Activated CD4-positive, alpha-beta T cell treated with anti-CD3 and anti-CD28 coated beads, Interleukin-2, amount 50 U/mL, for 4 hours (primary cell): ENCODE measurements at regions not wholly inside any gene's neighbourhood (a gene's known extent, or its start where the extent isn't known, plus 50 kb on each side); places are given as distances from the start of the nearest gene placed in this dataset.

Source experiments
- DNase-seq, 2 experiments: peaks; one replicate each; pipeline ENCODE4 v3.0.0-alpha.2; 2020

GRCh38 chr1:53378061-53378460 is 50.2 kb upstream of the LRP8 start:
- DNase-seq, result no peak

DNA sequence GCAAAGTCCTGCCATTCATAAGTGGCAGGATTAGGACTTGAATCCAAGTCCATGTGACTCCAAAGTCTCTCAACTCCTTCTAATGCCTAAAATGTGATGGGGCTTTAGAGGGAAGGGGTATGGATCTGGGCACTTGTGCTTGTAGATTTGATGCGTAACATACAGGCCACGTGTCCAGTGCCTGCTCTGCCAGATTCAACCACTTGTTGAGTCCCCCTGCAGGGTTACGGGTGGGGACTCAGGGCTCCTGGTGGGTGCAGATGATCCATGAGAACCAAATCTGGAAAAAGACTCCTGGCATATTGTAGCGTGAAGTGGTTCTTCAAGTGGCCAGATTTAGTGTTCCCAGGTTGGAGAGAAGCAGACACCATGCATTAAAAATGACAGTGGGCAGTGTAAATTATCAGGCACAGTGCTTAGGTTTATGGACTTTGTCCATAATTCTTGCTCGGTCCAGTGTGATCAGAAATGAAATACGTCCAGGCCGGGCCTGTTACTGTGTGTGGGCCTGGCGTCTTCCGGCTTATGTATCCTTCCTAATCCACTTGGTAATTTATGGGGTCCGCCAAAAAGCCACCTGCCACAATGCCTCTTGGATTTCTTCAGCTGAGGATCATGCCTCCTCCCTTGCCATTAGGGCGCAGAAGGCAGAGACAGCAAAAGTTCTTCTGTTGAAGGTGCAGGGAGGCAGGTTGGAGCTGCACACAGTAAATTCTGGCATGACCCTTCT is 51.2 kb upstream of the LRP8 start:
- no peak for DNase-seq

DNA sequence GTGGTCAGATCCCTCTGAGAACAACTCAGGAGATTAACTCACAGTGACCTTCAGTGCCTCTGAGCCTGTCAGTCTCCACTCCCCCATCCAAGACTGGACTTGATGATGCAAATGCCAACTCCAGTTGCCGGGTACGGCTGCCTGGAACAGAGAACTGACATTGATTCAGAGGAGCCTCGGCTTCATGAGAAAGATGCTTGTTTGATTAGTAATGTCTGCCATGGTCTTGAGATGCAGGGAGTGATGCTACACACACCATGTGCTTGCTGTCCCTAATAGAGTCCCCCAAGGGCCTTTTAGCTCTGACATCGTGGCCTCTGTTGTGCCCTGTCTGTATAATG is 51.8 kb upstream of the LRP8 start:
- DNase-seq, result no peak

- no peak for DNase-seq
These were observed 52.4 kb upstream of the LRP8 start for GRCh38 chr1:53380296-53380695.

DNA sequence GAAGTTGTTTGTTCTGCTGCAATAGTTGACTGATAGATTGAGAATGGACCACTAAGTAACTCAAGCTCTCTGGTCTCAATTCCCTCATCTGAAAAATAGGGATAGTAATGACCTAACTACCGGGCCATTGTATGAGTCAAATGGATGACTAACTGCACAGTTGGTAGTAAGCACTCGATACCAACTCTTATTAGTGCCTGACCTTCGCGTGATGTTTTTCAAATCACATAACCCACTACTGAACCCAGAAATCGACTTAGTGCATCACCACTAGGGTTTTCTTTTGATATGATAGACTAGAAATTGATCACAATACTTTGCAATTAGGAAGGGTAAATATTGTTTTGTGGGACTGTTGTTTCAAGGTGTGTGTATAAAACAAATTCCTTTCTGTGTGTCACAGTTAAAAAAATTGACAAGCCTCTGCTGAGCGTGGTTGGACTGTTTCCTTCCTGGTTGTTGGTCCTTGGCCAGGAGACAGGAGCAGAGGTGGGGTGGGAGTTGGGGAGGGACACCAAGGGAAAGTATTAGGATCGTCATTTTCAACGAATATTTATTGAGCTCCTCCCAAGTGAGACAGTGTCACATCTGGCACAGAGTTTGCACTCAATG is 54.0 kb upstream of the LRP8 start:
- DNase-seq, result no peak

GRCh38 chr1:53383136-53383870 is 55.4 kb upstream of the LRP8 start:
- no peak for DNase-seq

DNA sequence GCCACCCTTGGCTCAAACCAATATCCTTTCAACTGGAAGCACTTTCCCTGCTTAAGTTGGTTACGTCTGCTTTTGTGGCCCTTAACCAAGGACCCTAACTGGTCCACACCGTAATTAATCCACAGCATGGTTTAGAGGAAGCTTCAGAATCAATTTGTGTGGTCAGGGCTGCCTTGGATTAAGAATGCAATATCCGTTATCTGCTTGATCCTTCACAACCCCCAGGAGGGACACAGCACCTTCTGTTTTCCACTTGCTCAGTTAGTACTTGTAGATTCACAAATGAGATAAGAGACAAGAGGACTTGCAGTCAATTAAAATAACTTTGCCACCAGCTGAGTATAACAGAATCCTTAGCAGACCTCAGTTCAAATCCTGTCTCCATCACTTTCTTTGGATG is 56.9 kb upstream of the LRP8 start:
- DNase-seq, result no peak

DNA sequence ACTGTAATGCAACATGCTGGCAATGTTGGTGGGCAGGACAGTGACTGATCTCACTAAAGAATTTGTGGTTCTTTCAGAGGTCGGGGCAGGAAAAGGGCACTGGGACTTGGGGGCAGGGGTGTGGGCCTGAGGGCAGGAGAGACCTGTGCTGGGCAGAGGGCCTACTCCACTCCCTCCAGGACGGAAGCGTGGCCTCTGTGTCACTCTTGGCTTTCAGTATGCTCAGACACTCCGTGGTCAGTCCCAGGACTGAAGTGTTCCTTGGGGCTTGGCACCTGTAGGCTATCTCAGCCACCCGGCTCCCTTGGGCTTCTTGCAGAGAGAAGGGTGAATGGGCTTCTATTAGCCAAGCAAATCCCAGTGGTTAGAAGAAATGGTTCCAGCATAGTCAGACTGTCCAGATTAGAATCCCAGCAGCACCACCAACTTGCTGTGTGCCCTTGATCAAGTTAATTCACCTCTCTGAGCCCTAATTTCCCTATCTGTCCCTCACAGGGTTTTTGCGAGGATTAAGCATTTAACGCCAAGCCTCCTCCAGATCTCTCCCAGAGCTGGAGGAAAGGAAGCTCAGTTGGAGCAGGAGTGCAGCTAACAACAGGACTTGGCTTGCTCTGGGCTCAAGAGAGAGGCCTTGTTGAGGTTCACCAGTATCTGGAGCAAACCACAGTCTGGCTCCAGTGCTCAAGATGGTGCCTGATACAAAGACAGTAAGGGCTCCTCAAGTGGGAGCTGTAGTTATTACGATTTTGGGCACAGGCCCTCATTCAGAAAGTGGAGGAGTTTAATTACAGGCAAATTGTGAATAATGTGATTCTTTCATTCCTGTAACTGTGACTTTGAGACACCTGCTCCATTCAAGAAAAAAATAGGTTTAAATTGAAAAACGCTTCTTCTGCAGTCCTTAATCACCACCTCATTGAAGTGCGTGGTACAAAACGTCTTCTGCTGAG is 57.7 kb upstream of the LRP8 start:
- DNase-seq, result no peak

DNA sequence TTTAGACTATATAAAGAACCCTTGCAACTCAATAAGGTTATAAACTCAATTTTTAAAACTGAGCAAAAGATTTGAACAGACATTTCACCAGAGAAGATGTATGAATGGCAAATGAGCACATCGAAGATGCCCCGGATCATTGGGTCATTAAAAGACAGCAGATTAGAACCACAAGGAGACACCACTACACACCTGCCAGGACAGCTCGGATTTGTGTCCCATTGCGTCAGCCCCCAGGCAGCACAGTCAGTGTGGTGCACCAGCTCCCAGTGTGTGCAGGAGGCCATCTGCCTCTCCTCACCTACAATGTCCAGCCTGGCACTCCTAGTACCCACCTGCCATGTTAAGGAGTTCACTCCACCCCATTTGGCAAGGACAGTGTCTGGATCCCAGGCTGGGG is 61.1 kb upstream of the LRP8 start:
- no peak for DNase-seq

GRCh38 chr1:53390261-53390660 is 62.4 kb upstream of the LRP8 start:
- no peak for DNase-seq

- no peak for DNase-seq
These were observed 62.9 kb upstream of the LRP8 start for GRCh38 chr1:53390736-53391135.

DNA sequence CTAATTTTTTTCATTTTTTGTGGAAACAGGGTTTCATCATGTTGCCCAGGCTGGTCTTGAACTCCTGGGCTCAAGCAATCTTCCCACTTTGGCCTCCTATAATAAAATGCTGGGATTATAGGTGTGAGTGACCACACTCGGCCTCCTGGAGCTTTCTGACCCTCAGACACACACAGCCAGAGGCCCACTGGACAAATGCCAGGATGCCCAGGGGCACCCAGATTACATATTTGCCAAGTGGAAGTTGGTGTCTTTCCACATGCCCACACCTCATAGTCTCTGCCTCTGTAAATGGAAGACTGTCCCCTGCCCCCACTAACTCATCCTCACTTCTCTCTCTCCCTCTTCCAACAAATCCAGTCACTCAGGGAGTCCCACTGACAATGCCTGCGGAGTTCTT is 63.4 kb upstream of the LRP8 start:
- no peak for DNase-seq

- no peak for DNase-seq
These were observed 64.1 kb upstream of the LRP8 start for GRCh38 chr1:53391982-53392381.

DNA sequence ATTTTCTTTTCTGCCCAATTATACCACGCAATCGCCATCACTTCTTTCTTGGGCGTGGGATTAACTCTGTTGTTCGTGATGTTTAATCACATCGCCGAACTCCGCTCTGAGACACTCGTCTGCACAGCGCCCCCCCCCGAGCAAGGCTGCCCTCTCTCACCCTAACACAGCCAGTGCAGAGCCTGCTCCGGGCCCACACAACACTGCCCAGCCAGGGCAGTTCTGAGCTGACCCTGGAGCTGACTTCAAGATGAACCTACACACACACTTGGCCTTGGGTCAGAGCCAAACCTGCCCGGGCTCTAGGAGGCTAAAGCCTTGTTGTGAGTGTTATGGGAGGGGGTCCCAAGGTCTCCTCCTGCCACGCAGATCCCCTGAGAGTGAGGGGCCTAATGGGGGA is 64.6 kb upstream of the LRP8 start:
- no peak for DNase-seq

DNA sequence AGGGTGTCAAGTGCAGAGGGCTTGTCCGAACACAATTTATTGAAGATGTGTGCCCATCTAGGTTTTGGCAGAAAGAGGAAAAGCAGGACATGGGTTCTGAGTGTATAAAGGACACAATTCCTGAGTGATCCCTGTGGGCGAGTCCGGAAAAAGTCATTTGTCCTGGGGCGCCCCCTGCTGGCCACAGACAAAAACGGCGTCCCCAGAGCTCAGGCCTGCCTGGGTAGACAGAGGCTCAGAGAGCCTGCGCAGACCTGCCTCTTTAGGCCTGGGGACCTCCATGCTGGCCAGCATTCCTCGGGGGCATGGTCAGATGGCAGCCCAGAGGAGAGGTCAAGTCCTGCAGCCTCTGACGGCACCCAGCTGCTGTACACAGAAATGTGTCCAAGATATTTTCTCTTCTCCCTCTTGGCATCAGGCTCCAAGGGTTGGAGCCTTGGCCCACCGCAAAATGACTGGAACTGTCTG is 65.5 kb upstream of the LRP8 start:
- peak; percentile 62 to 67 for DNase-seq

DNA sequence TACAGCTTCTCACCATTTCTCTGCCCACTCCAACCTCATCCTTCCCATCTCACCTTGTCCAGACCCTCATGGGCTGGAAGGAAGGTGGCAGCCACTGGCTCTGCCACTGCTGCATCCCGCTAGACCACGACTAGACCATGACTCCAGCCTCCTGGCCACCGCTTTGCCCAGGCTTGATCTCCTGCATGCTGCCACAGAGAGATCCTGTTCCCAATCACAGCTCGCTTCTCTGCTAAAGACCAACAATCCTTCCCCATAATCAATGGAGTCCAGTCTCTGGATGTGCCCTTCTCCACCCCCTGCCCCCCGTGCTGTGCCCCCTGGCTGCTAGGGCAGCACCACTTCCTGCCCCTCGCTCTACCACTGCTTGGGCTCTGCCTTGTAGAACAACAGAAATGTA is 64.9 kb upstream of the DMRTB1 start:
- DNase-seq, result no peak

GRCh38 chr1:53395671-53396215 is 63.5 kb upstream of the DMRTB1 start:
- DNase-seq, result no peak

- DNase-seq, result no peak
These were observed 62.5 kb upstream of the DMRTB1 start for GRCh38 chr1:53396573-53397268.

GRCh38 chr1:53398091-53398490 is 61.1 kb upstream of the DMRTB1 start:
- no peak for DNase-seq

- DNase-seq, result no peak
These were observed 60.4 kb upstream of the DMRTB1 start for GRCh38 chr1:53398576-53399365.
